Calu3 (cell line): ENCODE measurements at regions not wholly inside any gene's neighbourhood (a gene's known extent, or its start where the extent isn't known, plus 50 kb on each side); places are given as distances from the start of the nearest gene placed in this dataset.

Experiments used
- BruUV-seq: library from RNA; stranded (reverse); fragments of 400-500 nt; replicated peaks from 2 replicates; lab custom pipeline; 2021; lab: Mats Ljungman, UMichigan
- CTCF ChIA-PET: fragments of 300-600 bp; sonication (Branson Sonifier 250); formaldehyde crosslinking; loops from one replicate; lab custom pipeline; 2022; ENCODE audit warnings: antibody characterized with exemption; lab: Charles Lee
- DNase-seq: peaks from one replicate; pipeline ENCODE4 v3.0.0; 2022
- H3K27ac Mint-ChIP-seq: one replicate; pipeline ENCODE4 v1.8.0; 2022; ENCODE audit warnings: mixed read lengths; ENCODE audit not compliant: unreplicated experiment
- H3K27me3 Mint-ChIP-seq: one replicate; pipeline ENCODE4 v1.8.0; 2022; ENCODE audit warnings: mixed read lengths; ENCODE audit not compliant: unreplicated experiment
- H3K36me3 Mint-ChIP-seq: one replicate; pipeline ENCODE4 v1.8.0; 2022; ENCODE audit warnings: mild to moderate bottlenecking, moderate library complexity, mixed read lengths; ENCODE audit not compliant: insufficient read depth, unreplicated experiment
- H3K4me1 Mint-ChIP-seq: one replicate; pipeline ENCODE4 v1.8.0; 2022; ENCODE audit warnings: mild to moderate bottlenecking, low read depth, mixed read lengths; ENCODE audit not compliant: unreplicated experiment
- H3K4me3 Mint-ChIP-seq: one replicate; pipeline ENCODE4 v1.8.0; 2022; ENCODE audit warnings: mild to moderate bottlenecking, low read depth, moderate library complexity, mixed read lengths; ENCODE audit not compliant: unreplicated experiment
- H3K9me3 Mint-ChIP-seq: one replicate; pipeline ENCODE4 v1.8.0; 2022; ENCODE audit warnings: low read depth, mixed read lengths; ENCODE audit not compliant: unreplicated experiment
- intact Hi-C: fragments of 100-400 bp; cut with micrococcal nuclease; formaldehyde crosslinking; loops from one replicate; pipeline ENCODE4 v1.10.0; 2022; ENCODE audit not compliant: unreplicated experiment
- TF ChIP-seq, protein P1 (sequence below): fragments of 200-600 bp; IDR thresholded peaks from one replicate; pipeline ENCODE4 v1.8.0; 2022; ENCODE audit warnings: antibody characterized with exemption; ENCODE audit not compliant: unreplicated experiment

DNA sequence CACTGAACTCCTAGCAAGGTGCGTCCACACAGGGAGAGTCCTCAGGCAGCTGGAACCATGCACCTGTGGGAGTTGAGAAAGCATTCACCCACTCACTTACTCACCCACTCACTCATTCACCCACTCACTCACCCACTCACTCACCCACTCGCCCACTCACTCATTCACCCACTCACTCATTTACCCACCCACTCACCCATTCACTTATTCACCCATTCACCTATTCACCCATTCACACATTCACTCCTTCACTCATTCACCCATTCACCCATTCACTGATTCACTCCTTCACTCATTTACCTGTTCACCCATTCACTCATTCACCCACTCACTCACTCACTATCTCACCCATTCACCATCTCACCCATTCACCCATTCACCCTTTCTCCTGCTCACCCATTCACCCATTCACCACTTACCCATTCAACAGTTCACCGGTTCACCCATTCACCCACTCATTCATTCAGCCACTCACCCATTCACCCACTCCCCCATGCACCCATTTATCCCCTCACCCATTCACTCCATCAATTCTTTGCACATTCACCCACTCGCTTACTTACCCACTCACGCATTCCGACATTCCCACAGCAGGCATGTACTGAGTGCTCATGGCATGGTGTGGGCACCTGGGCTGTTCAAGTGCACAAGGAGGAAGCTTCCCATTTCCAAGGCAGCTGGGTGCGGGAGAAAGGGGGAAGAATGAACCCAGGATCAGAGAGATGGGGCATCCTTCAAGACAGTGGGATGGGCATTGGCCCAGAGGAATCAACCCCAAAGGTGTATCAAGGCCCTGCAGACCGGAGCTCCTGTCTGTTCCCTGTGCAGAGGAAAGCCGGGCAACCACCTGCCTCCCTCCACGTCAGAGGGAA lies 135.2 kb upstream of the C14orf180 start:
- H3K4me3 Mint-ChIP-seq = no peak overlapping the region
- TF ChIP-seq, protein P1, sequence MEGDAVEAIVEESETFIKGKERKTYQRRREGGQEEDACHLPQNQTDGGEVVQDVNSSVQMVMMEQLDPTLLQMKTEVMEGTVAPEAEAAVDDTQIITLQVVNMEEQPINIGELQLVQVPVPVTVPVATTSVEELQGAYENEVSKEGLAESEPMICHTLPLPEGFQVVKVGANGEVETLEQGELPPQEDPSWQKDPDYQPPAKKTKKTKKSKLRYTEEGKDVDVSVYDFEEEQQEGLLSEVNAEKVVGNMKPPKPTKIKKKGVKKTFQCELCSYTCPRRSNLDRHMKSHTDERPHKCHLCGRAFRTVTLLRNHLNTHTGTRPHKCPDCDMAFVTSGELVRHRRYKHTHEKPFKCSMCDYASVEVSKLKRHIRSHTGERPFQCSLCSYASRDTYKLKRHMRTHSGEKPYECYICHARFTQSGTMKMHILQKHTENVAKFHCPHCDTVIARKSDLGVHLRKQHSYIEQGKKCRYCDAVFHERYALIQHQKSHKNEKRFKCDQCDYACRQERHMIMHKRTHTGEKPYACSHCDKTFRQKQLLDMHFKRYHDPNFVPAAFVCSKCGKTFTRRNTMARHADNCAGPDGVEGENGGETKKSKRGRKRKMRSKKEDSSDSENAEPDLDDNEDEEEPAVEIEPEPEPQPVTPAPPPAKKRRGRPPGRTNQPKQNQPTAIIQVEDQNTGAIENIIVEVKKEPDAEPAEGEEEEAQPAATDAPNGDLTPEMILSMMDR = no peak
- H3K27ac Mint-ChIP-seq = no peak overlapping the region
- H3K9me3 Mint-ChIP-seq = peaks cover 3% of the 10 kb centered on the region
- BruUV-seq = no TSS peak
- H3K36me3 Mint-ChIP-seq = no peaks in the 10 kb centered on the region
- no peak for DNase-seq
- CTCF ChIA-PET = no interaction called here
- H3K4me1 Mint-ChIP-seq = no peaks in the 10 kb centered on the region
- intact Hi-C loops = no loop called here
- H3K27me3 Mint-ChIP-seq = peaks cover 74% of the 10 kb centered on the region

DNA sequence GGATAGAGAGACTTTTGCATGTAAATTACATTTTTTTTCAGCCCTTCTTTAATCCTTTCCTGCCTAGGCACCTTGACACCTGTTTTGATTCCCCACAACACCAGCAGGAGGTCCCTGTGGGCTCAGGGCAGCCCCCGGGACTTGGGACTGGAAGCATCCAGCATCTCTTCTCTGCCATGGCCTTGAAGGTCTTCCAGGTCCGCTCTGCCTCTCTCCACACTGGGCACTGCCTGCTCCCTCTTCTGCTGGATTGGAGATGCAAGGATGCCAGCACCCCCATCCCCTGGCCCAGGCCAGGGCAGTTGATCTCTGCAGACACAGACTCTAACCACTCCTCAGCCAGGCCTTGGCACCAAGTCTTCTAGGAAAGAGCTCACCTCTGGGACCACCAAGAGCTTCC lies 134.5 kb upstream of the C14orf180 start:
- Mint-ChIP-seq H3K9me3 (peaks cover 5% of the 10 kb centered on the region), H3K27ac (no peak overlapping the region), H3K36me3 (no peaks in the 10 kb centered on the region), H3K4me3 (no peak overlapping the region), H3K4me1 (no peaks in the 10 kb centered on the region), H3K27me3 (peaks cover 80% of the 10 kb centered on the region)
- no peak for DNase-seq
- intact Hi-C loops = no loop called here
- CTCF ChIA-PET = interaction anchor here (0.9 kb wide), 1 partner anchor 12 kb away, joined by 3 read pairs; no protein-coding TSS in a partner anchor
- TF ChIP-seq, protein P1 = no peak
- BruUV-seq = no TSS peak

DNA sequence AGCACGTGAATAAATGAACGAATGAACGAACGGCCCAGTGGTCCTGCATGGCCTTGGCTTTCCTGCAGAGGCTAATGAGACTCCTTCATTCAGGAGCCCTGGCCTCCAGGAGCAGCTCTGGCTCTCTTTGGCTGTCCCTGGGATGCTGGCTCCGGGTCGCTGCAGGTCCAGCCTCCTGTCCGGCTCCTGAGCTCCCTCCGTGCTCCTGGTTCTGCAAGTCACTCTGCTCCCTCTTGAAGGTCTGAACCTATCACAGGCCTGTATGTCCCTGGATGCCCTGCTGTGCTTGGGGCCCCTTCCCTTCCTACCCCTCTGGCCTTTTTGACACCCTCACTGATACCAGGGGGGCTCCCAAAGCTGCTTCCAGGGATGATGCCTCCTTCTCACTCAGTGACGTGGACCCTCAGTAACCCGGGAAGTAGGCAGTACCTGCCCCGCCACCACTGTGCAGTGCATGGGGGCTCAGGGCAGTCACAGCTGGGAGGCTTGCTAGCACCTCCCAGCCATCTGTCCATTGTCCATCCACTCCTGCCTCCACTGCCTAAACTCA lies 133.7 kb upstream of the C14orf180 start:
- no peak for DNase-seq
- peaks cover 77% of the 10 kb centered on the region for H3K27me3 Mint-ChIP-seq
- no TSS peak for BruUV-seq
- intact Hi-C loops = no loop called here
- peaks cover 5% of the 10 kb centered on the region for H3K9me3 Mint-ChIP-seq
- no peaks in the 10 kb centered on the region for H3K4me1 Mint-ChIP-seq
- no peaks in the 10 kb centered on the region for H3K36me3 Mint-ChIP-seq
- TF ChIP-seq, protein P1 = no peak
- no peak overlapping the region for H3K4me3 Mint-ChIP-seq
- no peak overlapping the region for H3K27ac Mint-ChIP-seq
- CTCF ChIA-PET = interaction anchor here (0.9 kb wide), 1 partner anchor 11 kb away, joined by 3 read pairs; no protein-coding TSS in a partner anchor

DNA sequence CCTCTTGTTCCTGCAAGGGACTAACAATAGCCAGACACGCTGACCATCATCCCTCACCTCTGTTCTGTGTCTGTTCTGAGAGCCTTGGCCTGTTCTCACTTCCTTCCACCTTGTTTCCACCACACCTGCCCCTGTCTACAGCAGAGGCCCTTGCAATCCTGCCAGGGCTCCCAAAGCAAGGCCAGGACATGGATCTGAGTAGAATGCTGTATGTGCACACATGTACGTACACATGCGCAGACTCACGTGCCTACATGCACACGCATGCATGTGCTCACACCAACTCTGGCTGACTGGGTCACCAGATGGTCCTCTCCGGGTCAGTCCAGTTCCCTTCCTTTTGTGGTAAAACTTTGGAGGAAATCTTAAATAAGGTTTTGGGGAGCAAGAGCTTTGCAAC lies 133.0 kb upstream of the C14orf180 start:
- Mint-ChIP-seq H3K4me1 (no peaks in the 10 kb centered on the region), H3K27me3 (peaks cover 74% of the 10 kb centered on the region), H3K9me3 (peaks cover 5% of the 10 kb centered on the region), H3K4me3 (no peak overlapping the region), H3K27ac (no peak overlapping the region), H3K36me3 (no peaks in the 10 kb centered on the region)
- TF ChIP-seq, protein P1 = no peak
- no peak for DNase-seq
- CTCF ChIA-PET = no interaction called here
- BruUV-seq = no TSS peak
- intact Hi-C loops = no loop called here
